ENCODE measurements at regions not wholly inside any gene's neighbourhood (a gene's known extent, or its start where the extent isn't known, plus 50 kb on each side); places are given as distances from the start of the nearest gene placed in this dataset.

- H3K36me3 Mint-ChIP-seq (ENCODE audit: low read depth), result peaks cover 5% of the 10 kb centered on the region
- H3K4me1 Mint-ChIP-seq, result peaks cover 2% of the 10 kb centered on the region
- TF ChIP-seq, protein P1, sequence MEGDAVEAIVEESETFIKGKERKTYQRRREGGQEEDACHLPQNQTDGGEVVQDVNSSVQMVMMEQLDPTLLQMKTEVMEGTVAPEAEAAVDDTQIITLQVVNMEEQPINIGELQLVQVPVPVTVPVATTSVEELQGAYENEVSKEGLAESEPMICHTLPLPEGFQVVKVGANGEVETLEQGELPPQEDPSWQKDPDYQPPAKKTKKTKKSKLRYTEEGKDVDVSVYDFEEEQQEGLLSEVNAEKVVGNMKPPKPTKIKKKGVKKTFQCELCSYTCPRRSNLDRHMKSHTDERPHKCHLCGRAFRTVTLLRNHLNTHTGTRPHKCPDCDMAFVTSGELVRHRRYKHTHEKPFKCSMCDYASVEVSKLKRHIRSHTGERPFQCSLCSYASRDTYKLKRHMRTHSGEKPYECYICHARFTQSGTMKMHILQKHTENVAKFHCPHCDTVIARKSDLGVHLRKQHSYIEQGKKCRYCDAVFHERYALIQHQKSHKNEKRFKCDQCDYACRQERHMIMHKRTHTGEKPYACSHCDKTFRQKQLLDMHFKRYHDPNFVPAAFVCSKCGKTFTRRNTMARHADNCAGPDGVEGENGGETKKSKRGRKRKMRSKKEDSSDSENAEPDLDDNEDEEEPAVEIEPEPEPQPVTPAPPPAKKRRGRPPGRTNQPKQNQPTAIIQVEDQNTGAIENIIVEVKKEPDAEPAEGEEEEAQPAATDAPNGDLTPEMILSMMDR (IDR thresholded peaks at IDR 0.05), result no peak
- H3K4me3 Mint-ChIP-seq, result no peak overlapping the region
- no peaks in the 10 kb centered on the region for H3K27me3 Mint-ChIP-seq (ENCODE audit: low read depth, poor library complexity)
- H3K27ac Mint-ChIP-seq, result no peak overlapping the region
- H3K9me3 Mint-ChIP-seq, result peaks cover 13% of the 10 kb centered on the region
- no peak for DNase-seq
These were observed 181.0 kb upstream of the MAST4 start for GRCh38 chr5:66415208-66415607.

GRCh38 chr5:66416698-66417097 lies 179.5 kb upstream of the MAST4 start:
- DNase-seq, result no peak
- Mint-ChIP-seq H3K4me1 (no peaks in the 10 kb centered on the region), H3K27ac (no peak overlapping the region), H3K27me3 (ENCODE audit: low read depth, poor library complexity) (no peaks in the 10 kb centered on the region), H3K36me3 (ENCODE audit: low read depth) (no peaks in the 10 kb centered on the region), H3K9me3 (peaks cover 16% of the 10 kb centered on the region), H3K4me3 (no peak overlapping the region)
- TF ChIP-seq, protein P1 (IDR thresholded peaks at IDR 0.05), result no peak

GRCh38 chr5:66417781-66418180 lies 178.4 kb upstream of the MAST4 start:
- Mint-ChIP-seq H3K27me3 (ENCODE audit: low read depth, poor library complexity) (no peaks in the 10 kb centered on the region), H3K4me1 (no peaks in the 10 kb centered on the region), H3K27ac (no peak overlapping the region), H3K9me3 (peaks cover 27% of the 10 kb centered on the region), H3K4me3 (no peak overlapping the region), H3K36me3 (ENCODE audit: low read depth) (no peaks in the 10 kb centered on the region)
- TF ChIP-seq, protein P1 (IDR thresholded peaks at IDR 0.05), result no peak
- no peak for DNase-seq

GRCh38 chr5:66423484-66423883 lies 172.7 kb upstream of the MAST4 start:
- no peak overlapping the region for H3K4me3 Mint-ChIP-seq
- H3K27ac Mint-ChIP-seq, result no peak overlapping the region
- H3K27me3 Mint-ChIP-seq (ENCODE audit: low read depth, poor library complexity), result no peaks in the 10 kb centered on the region
- H3K36me3 Mint-ChIP-seq (ENCODE audit: low read depth), result peaks cover 6% of the 10 kb centered on the region
- H3K4me1 Mint-ChIP-seq, result no peaks in the 10 kb centered on the region
- H3K9me3 Mint-ChIP-seq, result peaks cover 39% of the 10 kb centered on the region
- no peak for DNase-seq
- TF ChIP-seq, protein P1 (IDR thresholded peaks at IDR 0.05), result no peak

- Mint-ChIP-seq H3K4me1 (no peaks in the 10 kb centered on the region), H3K4me3 (no peak overlapping the region), H3K36me3 (ENCODE audit: low read depth) (peaks cover 6% of the 10 kb centered on the region), H3K27ac (no peak overlapping the region), H3K9me3 (peaks cover 31% of the 10 kb centered on the region), H3K27me3 (ENCODE audit: low read depth, poor library complexity) (peaks cover 4% of the 10 kb centered on the region)
- TF ChIP-seq, protein P1 (IDR thresholded peaks at IDR 0.05), result no peak
- DNase-seq, result no peak
These were observed 170.4 kb upstream of the MAST4 start for GRCh38 chr5:66425842-66426241.

- Mint-ChIP-seq H3K36me3 (ENCODE audit: low read depth) (peaks cover 6% of the 10 kb centered on the region), H3K27me3 (ENCODE audit: low read depth, poor library complexity) (peaks cover 4% of the 10 kb centered on the region), H3K4me3 (no peak overlapping the region), H3K9me3 (peaks cover 25% of the 10 kb centered on the region), H3K4me1 (no peaks in the 10 kb centered on the region), H3K27ac (no peak overlapping the region)
- TF ChIP-seq, protein P1 (IDR thresholded peaks at IDR 0.05), result no peak
- no peak for DNase-seq
These were observed 169.7 kb upstream of the MAST4 start for GRCh38 chr5:66426259-66427138.
